ENCODE measurements at regions not wholly inside any gene's neighbourhood (a gene's known extent, or its start where the extent isn't known, plus 50 kb on each side); places are given as distances from the start of the nearest gene placed in this dataset.

GRCh38 chr7:124086843-124087242, 54.0 kb upstream of the TMEM229A start:
- no peak overlapping the region for H3K4me3 ChIP-seq (ENCODE audit: low read depth, low read length)
- TF ChIP-seq CTCF (IDR thresholded peaks at IDR 0.05; ENCODE audit: low read depth, low read length), result no peak

- no peak overlapping the region for H3K4me3 ChIP-seq (ENCODE audit: low read depth, low read length)
- no peak for TF ChIP-seq CTCF (IDR thresholded peaks at IDR 0.05; ENCODE audit: low read depth, low read length)
These were observed 52.3 kb upstream of the TMEM229A start for GRCh38 chr7:124085179-124085578.

- no peak for TF ChIP-seq CTCF (IDR thresholded peaks at IDR 0.05; ENCODE audit: low read depth, low read length)
- no peak overlapping the region for H3K4me3 ChIP-seq (ENCODE audit: low read depth, low read length)
These were observed 51.2 kb upstream of the TMEM229A start for GRCh38 chr7:124084024-124084423.
